ENCODE measurements at regions not wholly inside any gene's neighbourhood (a gene's known extent, or its start where the extent isn't known, plus 50 kb on each side); places are given as distances from the start of the nearest gene placed in this dataset.

DNA sequence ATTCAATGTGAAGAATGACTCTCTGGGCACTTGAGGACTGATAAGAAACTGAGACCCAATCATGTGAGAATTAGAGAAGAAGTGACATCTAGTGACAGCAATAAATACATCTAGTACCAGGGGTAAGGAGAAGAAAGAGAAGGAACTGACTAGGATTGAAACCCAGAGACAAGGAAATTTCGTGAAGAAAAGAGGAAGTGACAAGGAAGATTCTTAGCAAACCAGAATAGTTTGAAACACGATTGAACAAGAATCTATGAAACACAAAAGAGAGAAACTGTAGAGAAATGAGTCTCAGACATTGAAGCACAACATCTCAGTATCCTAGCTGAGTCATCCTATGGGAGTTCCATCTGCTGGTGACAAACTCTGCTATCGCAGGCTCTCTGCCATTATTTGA is 571.9 kb upstream of the PKDCC start:
- H3K27me3 ChIP-seq (replicated peaks; ENCODE audit: insufficient read depth, low read length), result no peaks in the 10 kb centered on the region
- no peaks in the 10 kb centered on the region for H4K20me1 ChIP-seq (ENCODE audit: insufficient read depth, low read length)
- no peak overlapping the region for H3K27ac ChIP-seq (ENCODE audit: low read length)
- no peaks in the 10 kb centered on the region for H3K36me3 ChIP-seq (replicated peaks; ENCODE audit: insufficient read depth, low read length)
- H3K9ac ChIP-seq (ENCODE audit: low read length), result no peak overlapping the region
- no peak overlapping the region for H2AFZ ChIP-seq (ENCODE audit: low read length)
- no peaks in the 10 kb centered on the region for H3K79me2 ChIP-seq (ENCODE audit: low read length)
- H3K9me3 ChIP-seq (replicated peaks; ENCODE audit: insufficient read depth, low read length), result no peaks in the 10 kb centered on the region
- no peaks in the 10 kb centered on the region for H3K9me2 ChIP-seq (replicated peaks; ENCODE audit: insufficient read depth, low read length)
- no peaks in the 10 kb centered on the region for H3K4me1 ChIP-seq (ENCODE audit: low read length)
- no peaks in the 10 kb centered on the region for H3F3A ChIP-seq (ENCODE audit: insufficient read depth, low read length)
- H3K4me2 ChIP-seq (ENCODE audit: low read depth, low read length), result no peak overlapping the region
- no peak overlapping the region for H3K4me3 ChIP-seq (ENCODE audit: low read length)
- TF ChIP-seq, protein P1, sequence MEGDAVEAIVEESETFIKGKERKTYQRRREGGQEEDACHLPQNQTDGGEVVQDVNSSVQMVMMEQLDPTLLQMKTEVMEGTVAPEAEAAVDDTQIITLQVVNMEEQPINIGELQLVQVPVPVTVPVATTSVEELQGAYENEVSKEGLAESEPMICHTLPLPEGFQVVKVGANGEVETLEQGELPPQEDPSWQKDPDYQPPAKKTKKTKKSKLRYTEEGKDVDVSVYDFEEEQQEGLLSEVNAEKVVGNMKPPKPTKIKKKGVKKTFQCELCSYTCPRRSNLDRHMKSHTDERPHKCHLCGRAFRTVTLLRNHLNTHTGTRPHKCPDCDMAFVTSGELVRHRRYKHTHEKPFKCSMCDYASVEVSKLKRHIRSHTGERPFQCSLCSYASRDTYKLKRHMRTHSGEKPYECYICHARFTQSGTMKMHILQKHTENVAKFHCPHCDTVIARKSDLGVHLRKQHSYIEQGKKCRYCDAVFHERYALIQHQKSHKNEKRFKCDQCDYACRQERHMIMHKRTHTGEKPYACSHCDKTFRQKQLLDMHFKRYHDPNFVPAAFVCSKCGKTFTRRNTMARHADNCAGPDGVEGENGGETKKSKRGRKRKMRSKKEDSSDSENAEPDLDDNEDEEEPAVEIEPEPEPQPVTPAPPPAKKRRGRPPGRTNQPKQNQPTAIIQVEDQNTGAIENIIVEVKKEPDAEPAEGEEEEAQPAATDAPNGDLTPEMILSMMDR (IDR thresholded peaks at IDR 0.05; ENCODE audit: low read length), result 0 out of 2 replicates have a peak, but pooled peaks have one; percentile 7
- no peak for TF ChIP-seq EZH2phosphoT487 (IDR thresholded peaks at IDR 0.05; ENCODE audit: low read length)
- DNase-seq, result no peak

- Histone ChIP-seq H3F3A (ENCODE audit: insufficient read depth, low read length) (no peaks in the 10 kb centered on the region), H3K4me1 (ENCODE audit: low read length) (no peaks in the 10 kb centered on the region), H3K36me3 (replicated peaks; ENCODE audit: insufficient read depth, low read length) (no peaks in the 10 kb centered on the region), H4K20me1 (ENCODE audit: insufficient read depth, low read length) (no peaks in the 10 kb centered on the region), H3K79me2 (ENCODE audit: low read length) (no peaks in the 10 kb centered on the region), H3K9me3 (replicated peaks; ENCODE audit: insufficient read depth, low read length) (no peaks in the 10 kb centered on the region), H3K9me2 (replicated peaks; ENCODE audit: insufficient read depth, low read length) (no peaks in the 10 kb centered on the region), H3K27ac (ENCODE audit: low read length) (no peak overlapping the region), H3K27me3 (replicated peaks; ENCODE audit: insufficient read depth, low read length) (no peaks in the 10 kb centered on the region), H3K9ac (ENCODE audit: low read length) (no peak overlapping the region), H2AFZ (ENCODE audit: low read length) (no peak overlapping the region), H3K4me2 (ENCODE audit: low read depth, low read length) (no peak overlapping the region), H3K4me3 (ENCODE audit: low read length) (no peak overlapping the region)
- TF ChIP-seq EZH2 (optimal IDR thresholded peaks at IDR 0.05; ENCODE audit: low read depth, low read length) (no peak), EZH2phosphoT487 (IDR thresholded peaks at IDR 0.05; ENCODE audit: low read length) (no peak)
- TF ChIP-seq, protein P1 (IDR thresholded peaks at IDR 0.05; ENCODE audit: low read length), result no peak
- DNase-seq, result no peak
Measured at GRCh38 chr2:41482659-41483058, 565.2 kb upstream of the PKDCC start.

- H3K79me2 ChIP-seq (ENCODE audit: low read length), result no peaks in the 10 kb centered on the region
- H3K4me2 ChIP-seq (ENCODE audit: low read depth, low read length), result no peak overlapping the region
- H2AFZ ChIP-seq (ENCODE audit: low read length), result no peak overlapping the region
- H3K4me1 ChIP-seq (ENCODE audit: low read length), result 0 out of 2 replicates have a peak, but pooled peaks cover 2% of the 10 kb centered on the region
- no peak for DNase-seq
- no peaks in the 10 kb centered on the region for H3F3A ChIP-seq (ENCODE audit: insufficient read depth, low read length)
- H3K9me3 ChIP-seq (replicated peaks; ENCODE audit: insufficient read depth, low read length), result no peaks in the 10 kb centered on the region
- H3K27ac ChIP-seq (ENCODE audit: low read length), result no peak overlapping the region
- no peaks in the 10 kb centered on the region for H3K9me2 ChIP-seq (replicated peaks; ENCODE audit: insufficient read depth, low read length)
- H4K20me1 ChIP-seq (ENCODE audit: insufficient read depth, low read length), result no peaks in the 10 kb centered on the region
- H3K9ac ChIP-seq (ENCODE audit: low read length), result no peak overlapping the region
- H3K27me3 ChIP-seq (replicated peaks; ENCODE audit: insufficient read depth, low read length), result no peaks in the 10 kb centered on the region
- H3K36me3 ChIP-seq (replicated peaks; ENCODE audit: insufficient read depth, low read length), result no peaks in the 10 kb centered on the region
- TF ChIP-seq EZH2phosphoT487 (IDR thresholded peaks at IDR 0.05; ENCODE audit: low read length) (no peak), EZH2 (optimal IDR thresholded peaks at IDR 0.05; ENCODE audit: low read depth, low read length) (no peak)
- TF ChIP-seq, protein P1 (IDR thresholded peaks at IDR 0.05; ENCODE audit: low read length), result no peak
- H3K4me3 ChIP-seq (ENCODE audit: low read length), result no peak overlapping the region
Measured at GRCh38 chr2:41483226-41483625, 564.6 kb upstream of the PKDCC start.

Data from MM.1S (cell line).